T follicular helper cell (primary cell): ENCODE measurements at regions not wholly inside any gene's neighbourhood (a gene's known extent, or its start where the extent isn't known, plus 50 kb on each side); places are given as distances from the start of the nearest gene placed in this dataset.

Source experiments
- DNase-seq: peaks from one replicate; pipeline ENCODE4 v3.0.0-alpha.2; 2020; ENCODE audit warnings: low read depth

- no peak for DNase-seq
These were observed 104.6 kb upstream of the ACTRT2 start for GRCh38 chr1:2916706-2917105.

GRCh38 chr1:2917284-2917683 lies 104.0 kb upstream of the ACTRT2 start:
- DNase-seq: no peak

GRCh38 chr1:2918441-2918840 lies 102.8 kb upstream of the ACTRT2 start:
- DNase-seq: no peak

GRCh38 chr1:2919841-2920240 lies 101.4 kb upstream of the ACTRT2 start:
- DNase-seq: no peak

- no peak for DNase-seq
These were observed 100.7 kb upstream of the ACTRT2 start for GRCh38 chr1:2920421-2921015.

- DNase-seq: peak; percentile 11
These were observed 99.1 kb upstream of the ACTRT2 start for GRCh38 chr1:2921970-2922686.

- DNase-seq: no peak
These were observed 97.9 kb upstream of the ACTRT2 start for GRCh38 chr1:2923351-2923750.

- no peak for DNase-seq
These were observed 96.0 kb upstream of the ACTRT2 start for GRCh38 chr1:2925291-2925690.

GRCh38 chr1:2925918-2926317 lies 95.3 kb upstream of the ACTRT2 start:
- DNase-seq: no peak

GRCh38 chr1:2926447-2927055 lies 94.7 kb upstream of the ACTRT2 start:
- no peak for DNase-seq

GRCh38 chr1:2927393-2928360 lies 93.6 kb upstream of the ACTRT2 start:
- DNase-seq: no peak

- DNase-seq: no peak
These were observed 92.6 kb upstream of the ACTRT2 start for GRCh38 chr1:2928366-2929325.

- no peak for DNase-seq
These were observed 91.9 kb upstream of the ACTRT2 start for GRCh38 chr1:2929335-2929734.

GRCh38 chr1:2930016-2930815 lies 91.1 kb upstream of the ACTRT2 start:
- DNase-seq: no peak

- DNase-seq: no peak
These were observed 90.1 kb upstream of the ACTRT2 start for GRCh38 chr1:2930913-2931723.

- DNase-seq: no peak
These were observed 89.4 kb upstream of the ACTRT2 start for GRCh38 chr1:2931724-2932401.

- DNase-seq: no peak
These were observed 88.5 kb upstream of the ACTRT2 start for GRCh38 chr1:2932671-2933350.
